NCI-H2196 (cell line): ENCODE measurements at regions not wholly inside any gene's neighbourhood (a gene's known extent, or its start where the extent isn't known, plus 50 kb on each side); places are given as distances from the start of the nearest gene placed in this dataset.
"Not testable (repeated sequence)": the region's sequence is repeated elsewhere in the genome, so short reads cannot be mapped to it uniquely, and the experiment has no call there.

Experiments used
- DNase-seq: peaks from one replicate; lab custom pipeline; 2025; ENCODE audit not compliant: unreplicated experiment; lab: John Stamatoyannopoulos, UW

GRCh38 chr16:60703096-60703495 lies 1333.1 kb downstream of the CDH8 start:
- DNase-seq = no peak

- no peak for DNase-seq
These were observed 1349.4 kb downstream of the CDH8 start for GRCh38 chr16:60686824-60687223.

DNA sequence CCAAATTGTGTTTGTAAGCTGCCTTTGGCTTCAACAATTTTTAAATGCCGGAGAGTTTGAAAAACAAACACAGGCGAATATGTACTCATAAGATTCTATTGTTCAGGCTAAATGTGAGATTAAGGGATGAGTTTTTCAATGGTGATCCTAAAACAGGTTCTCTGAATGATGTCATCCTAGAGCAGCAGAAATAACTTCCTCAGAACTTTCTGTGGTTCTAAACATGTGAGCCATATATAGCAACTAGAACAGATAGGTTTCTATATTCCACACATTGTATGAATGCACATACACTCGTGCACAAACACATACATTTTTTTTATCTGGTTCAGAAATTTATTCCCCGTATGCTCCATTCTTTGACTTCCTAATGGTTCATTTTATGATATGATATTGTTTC lies 1352.2 kb downstream of the CDH8 start:
- no peak for DNase-seq

DNA sequence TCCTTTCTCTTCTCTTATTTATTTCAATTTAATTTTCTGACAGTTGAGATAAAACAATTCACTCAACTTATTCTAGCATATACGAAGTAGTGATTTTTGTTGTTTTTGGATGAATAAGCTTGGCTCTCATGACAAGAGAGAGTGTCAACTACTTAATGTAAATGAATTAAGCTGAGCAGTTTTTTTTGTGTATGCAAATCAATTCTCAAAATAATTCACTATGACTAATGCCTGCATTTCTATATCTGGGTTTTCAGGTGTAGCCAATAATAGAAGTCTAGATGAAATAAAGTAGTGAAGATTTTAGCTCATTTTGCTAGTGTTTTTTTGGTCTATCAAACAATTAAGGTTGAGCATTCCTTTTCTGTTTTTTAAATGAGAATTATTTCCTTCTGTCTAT lies 1354.0 kb downstream of the CDH8 start:
- DNase-seq = no peak

DNA sequence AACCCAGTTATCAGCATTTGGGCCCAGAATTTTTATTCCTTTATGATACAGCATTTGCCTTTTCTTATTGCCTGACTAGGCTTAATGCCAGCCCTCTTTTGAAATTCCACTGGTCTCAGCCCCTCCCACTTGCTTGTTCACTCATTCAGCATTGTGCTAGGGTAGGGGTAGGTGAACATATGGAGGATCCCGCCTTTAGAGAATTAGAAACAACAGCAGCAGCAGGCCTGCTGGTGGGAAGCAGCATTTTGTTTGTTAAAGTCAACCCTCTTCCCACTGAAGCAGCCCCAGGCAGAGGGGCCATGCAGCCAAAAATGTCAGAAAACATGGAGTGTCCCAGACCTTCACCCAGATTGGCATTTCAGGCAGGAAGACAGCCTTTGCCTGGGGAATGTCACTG lies 1355.2 kb downstream of the CDH8 start:
- no peak for DNase-seq

- DNase-seq = no peak
These were observed 1361.2 kb downstream of the CDH8 start for GRCh38 chr16:60675022-60675421.

DNA sequence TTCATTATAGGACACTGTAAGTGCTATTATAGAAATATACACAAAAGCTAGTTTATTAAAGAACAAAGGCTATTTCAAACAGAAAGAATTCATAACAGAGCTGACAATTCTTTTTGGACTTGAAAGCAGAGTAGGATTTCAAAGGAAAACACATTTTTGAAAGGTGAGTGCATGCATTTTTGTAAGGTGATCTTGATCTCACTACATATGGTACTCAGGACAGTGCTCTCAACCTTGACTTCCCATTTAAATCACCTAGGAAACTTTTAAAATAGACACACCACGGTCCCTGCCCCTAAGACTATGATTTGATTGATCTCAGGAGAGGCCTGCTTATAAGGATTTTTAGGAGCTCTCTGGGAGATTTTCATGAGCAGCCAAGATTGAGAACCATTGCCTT lies 1362.0 kb downstream of the CDH8 start:
- DNase-seq = no peak

DNA sequence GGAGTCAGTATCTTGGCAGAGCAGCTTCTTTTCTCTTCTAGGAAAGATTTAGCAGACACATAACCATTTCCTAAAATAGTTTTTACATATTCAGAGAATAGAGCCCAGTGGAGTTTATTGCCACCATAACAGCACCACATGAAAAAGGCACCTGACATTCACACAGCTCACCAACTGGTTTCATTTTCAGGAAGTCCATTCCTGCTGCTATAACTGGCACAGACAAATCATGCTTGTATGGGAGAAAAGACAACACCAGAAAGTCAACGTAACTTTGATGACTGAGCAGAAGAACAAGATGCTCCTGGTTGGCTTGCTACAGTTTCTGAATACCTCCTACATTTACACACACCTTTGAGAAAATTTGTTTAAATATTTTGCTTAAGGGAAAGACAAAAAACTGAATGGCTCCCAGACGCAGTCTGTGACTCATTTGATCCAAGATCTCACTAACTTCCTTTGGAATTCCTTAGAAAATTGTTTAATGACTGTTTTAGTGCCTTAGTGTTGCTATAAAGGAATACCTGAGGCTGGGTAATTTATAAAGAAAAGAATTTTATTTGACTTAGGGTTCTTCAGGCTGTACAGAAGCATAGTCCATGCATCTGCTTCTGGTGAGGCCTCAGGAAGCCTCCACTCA lies 1380.6 kb downstream of the CDH8 start:
- DNase-seq = no peak

DNA sequence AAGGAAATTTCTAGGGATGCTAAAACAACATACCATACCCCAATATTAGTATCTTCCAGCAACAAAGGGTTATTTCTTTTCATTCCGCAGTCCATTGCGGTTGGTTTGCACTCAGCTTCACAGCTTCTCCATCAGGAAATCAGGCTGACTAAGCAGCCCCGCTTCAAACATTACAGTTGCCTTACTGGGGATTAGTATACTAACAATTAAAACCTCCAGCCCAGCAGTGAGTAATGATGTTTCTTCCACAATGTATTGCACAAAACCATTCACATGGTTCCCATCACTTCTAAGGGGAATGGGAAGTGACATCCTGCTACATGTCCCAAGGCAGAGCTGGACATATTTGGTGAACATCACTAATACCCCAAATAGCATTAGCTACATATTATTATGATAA lies 1384.9 kb downstream of the CDH8 start:
- no peak for DNase-seq

GRCh38 chr16:60648290-60648689 lies 1387.9 kb downstream of the CDH8 start:
- DNase-seq = no peak

DNA sequence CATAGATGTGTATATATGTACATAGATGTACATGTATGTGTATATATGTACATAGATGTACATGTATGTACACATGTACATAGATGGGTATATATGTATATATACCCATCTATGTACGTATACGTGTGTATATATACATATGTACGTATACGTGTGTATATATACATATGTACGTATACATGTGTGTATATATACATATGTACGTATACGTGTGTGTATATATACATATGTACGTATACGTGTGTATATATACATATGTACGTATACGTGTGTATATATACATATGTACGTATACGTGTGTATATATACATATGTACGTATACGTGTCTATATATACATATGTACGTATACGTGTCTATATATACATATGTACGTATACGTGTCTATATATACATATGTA lies 1388.8 kb downstream of the CDH8 start:
- not testable (repeated sequence) for DNase-seq

- no peak for DNase-seq
These were observed 1389.6 kb downstream of the CDH8 start for GRCh38 chr16:60646631-60647030.

- no peak for DNase-seq
These were observed 1390.7 kb downstream of the CDH8 start for GRCh38 chr16:60645541-60645940.

- no peak for DNase-seq
These were observed 1393.3 kb downstream of the CDH8 start for GRCh38 chr16:60642956-60643355.

DNA sequence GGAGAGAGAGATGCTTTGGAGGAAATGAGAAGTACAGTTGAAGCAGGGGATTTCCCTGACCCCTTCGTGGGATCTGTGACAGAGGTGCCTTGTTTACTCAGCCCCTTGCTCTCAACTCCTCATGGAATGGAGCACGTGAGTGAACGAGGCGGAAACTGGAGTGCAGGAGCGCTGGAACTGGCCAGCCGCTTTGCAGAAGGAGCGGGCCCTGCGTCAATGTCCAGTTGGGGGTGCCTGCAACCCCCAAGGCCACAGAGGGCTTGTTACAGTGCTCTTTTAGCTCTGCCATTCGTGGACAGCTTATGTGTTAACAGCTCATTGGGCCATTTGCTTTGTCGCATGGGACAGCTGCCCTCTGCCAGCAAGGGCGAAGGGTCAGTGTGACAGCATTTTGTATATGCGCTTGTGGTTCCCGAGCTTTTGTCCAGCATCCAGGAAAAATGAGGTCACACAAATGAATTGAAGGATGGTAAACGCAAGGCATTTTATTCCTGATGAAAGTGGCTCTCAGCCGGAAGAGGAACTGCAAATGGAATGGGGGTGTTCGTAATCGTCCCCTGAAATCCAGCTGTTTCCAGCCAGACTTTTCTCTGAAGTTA lies 1395.1 kb downstream of the CDH8 start:
- no peak for DNase-seq

GRCh38 chr16:60640038-60640437 lies 1396.2 kb downstream of the CDH8 start:
- no peak for DNase-seq

- DNase-seq = not testable (repeated sequence)
These were observed 1399.6 kb downstream of the CDH8 start for GRCh38 chr16:60636636-60637035.

DNA sequence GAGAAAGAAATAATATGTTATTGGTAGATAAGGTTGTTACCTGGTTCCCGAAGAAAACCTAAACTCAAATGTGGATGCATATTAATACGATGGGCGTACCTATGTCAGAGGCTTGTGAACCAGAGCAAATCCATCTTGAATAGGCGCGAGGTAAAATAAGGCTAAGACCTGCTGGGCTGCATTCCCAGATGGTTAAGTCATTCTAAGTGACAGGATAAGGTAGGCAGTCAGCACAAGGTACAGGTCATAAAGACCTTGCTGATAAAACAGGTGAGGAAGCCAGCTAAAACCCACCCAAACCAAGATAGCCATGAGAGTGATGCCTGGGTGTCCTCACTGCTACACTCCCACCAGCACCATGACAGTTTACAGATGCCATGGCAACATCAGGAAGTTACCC lies 1400.1 kb downstream of the CDH8 start:
- DNase-seq = no peak

DNA sequence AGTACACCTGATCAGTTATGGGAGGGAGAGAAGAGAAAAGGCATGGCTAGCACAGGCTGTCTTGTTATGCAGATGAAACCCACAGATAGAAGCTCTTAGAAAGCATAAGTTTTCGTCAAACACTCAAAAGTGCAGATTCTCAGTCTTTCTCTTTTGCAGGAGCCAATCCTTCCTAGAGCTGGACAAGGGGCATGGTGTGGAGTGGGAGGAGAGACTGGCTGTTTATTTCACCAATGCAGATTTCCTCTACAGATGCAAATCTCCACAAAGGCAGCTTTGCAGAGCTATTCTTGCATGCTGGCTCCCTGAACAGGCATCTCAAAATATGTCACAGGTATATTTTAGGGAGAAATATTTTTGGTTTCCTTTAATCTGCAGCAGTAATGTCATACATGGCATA lies 1400.7 kb downstream of the CDH8 start:
- DNase-seq = no peak

- no peak for DNase-seq
These were observed 1424.4 kb downstream of the CDH8 start for GRCh38 chr16:60611844-60612243.

DNA sequence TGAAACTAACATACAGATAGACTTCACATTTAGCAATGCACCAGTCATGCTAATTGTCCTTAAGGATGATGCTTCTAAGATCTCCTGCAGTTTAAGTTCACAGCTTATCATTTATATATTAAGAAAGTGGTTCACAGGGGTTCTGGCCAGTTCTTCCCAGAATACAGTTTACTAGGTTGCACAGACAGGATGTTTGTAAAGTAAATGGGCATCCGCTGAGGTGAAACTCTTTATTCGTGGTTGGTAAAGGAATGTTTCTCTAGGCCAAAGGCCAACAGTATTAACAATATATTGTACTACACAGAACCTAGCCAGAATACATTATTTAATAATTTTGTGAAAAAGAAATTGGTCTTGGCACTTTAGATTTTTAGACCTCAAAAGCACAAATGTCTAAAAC lies 1427.3 kb downstream of the CDH8 start:
- no peak for DNase-seq

DNA sequence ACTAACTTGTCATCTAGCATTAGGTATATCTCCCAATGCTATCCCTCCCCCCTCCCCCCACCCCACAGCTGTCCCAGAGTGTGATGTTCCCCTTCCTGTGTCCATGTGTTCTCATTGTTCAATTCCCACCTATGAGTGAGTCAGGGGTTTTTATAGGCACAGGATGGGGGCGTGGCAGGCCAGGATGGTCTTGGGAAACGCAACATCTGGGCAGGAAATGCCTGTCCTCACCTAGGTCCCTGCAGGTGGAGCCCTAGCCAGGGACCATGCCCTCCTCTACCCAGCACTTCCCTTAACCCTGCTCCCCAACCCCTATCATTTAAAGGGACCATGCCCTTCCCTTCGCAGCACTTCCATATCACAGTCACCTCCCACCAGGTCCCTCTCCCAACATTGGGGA lies 1430.6 kb downstream of the CDH8 start:
- DNase-seq = not testable (repeated sequence)

DNA sequence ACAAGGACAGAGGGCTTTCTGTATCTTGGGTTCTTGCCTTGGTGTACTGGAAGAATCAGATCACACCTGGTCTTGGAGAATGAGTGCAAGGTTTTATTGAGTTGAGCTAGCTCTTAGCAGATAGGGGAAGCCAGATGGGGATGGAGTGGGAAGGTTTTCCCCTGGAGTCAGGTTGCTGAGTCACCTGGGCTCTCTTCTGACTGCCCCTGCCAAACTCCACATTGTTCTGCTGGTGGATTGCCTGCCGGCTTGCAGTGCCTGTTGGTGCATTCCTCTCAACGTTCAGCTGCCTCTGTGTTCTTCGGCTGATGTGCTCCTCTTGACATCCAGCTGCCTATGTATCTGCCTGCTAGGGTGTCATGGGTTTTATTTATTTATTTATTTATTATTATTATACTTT lies 1431.1 kb downstream of the CDH8 start:
- DNase-seq = no peak
